Endodermal cell (in vitro differentiated cells): ENCODE measurements at regions not wholly inside any gene's neighbourhood (a gene's known extent, or its start where the extent isn't known, plus 50 kb on each side); places are given as distances from the start of the nearest gene placed in this dataset.

ENCODE experiments used
- DNase-seq: peaks from one replicate; pipeline ENCODE4 v3.0.0-alpha.2; 2017
- H3K27ac ChIP-seq: 2 replicates; pipeline ENCODE4 v1.5.1; 2013; ENCODE audit warnings: mild to moderate bottlenecking, low read depth, low read length, moderate library complexity
- H3K27me3 ChIP-seq: 2 replicates; pipeline ENCODE4 v1.6.1; 2013; ENCODE audit warnings: mild to moderate bottlenecking, low read length, moderate library complexity; ENCODE audit not compliant: insufficient read depth, control insufficient read depth, poor library complexity, severe bottlenecking
- H3K36me3 ChIP-seq: 2 replicates; pipeline ENCODE4 v1.7.0; 2013; ENCODE audit warnings: mild to moderate bottlenecking, low read length, moderate library complexity; ENCODE audit not compliant: control insufficient read depth, insufficient read depth
- H3K4me1 ChIP-seq: one replicate; pipeline ENCODE4 v1.7.0; 2013; ENCODE audit warnings: low read length; ENCODE audit not compliant: control insufficient read depth, insufficient read depth
- H3K4me3 ChIP-seq: 2 replicates; pipeline ENCODE4 v1.5.1; 2013; ENCODE audit warnings: mild to moderate bottlenecking, low read length, moderate library complexity
- H3K9ac ChIP-seq: 2 replicates; pipeline ENCODE4 v1.6.1; 2013; ENCODE audit warnings: mild to moderate bottlenecking, low read length, moderate library complexity; ENCODE audit not compliant: poor library complexity, severe bottlenecking; ENCODE audit errors: extremely low read depth
- H3K9me3 ChIP-seq: 2 replicates; pipeline ENCODE4 v1.6.1; 2013; ENCODE audit warnings: mild to moderate bottlenecking, low read length, moderate library complexity; ENCODE audit not compliant: control insufficient read depth
- H3K27ac Mint-ChIP-seq: 2 replicates; pipeline ENCODE4 v1.8.0; 2020; ENCODE audit warnings: mixed read lengths
- H3K27me3 Mint-ChIP-seq: 2 replicates; pipeline ENCODE4 v1.8.0; 2021; ENCODE audit warnings: mild to moderate bottlenecking, mixed read lengths; ENCODE audit not compliant: insufficient read depth
- H3K36me3 Mint-ChIP-seq: 2 replicates; pipeline ENCODE4 v1.8.0; 2020; ENCODE audit warnings: low read depth, mixed read lengths
- H3K4me1 Mint-ChIP-seq: 2 replicates; pipeline ENCODE4 v1.8.0; 2020; ENCODE audit warnings: mixed read lengths
- H3K4me3 Mint-ChIP-seq: 2 replicates; pipeline ENCODE4 v1.8.0; 2020; ENCODE audit warnings: mild to moderate bottlenecking, moderate library complexity, mixed read lengths
- H3K9me3 Mint-ChIP-seq: 2 replicates; pipeline ENCODE4 v1.8.0; 2020; ENCODE audit warnings: mild to moderate bottlenecking, mixed read lengths
- CTCF ChIP-seq: fragments of 200-600 bp; sonication (generic); conservative IDR thresholded peaks from 2 replicates; pipeline ENCODE4 v1.5.0; 2021; ENCODE audit warnings: antibody characterized with exemption, mild to moderate bottlenecking
- WGBS, 2 experiments: methylation state at CpG; one replicate each; pipeline versions ENCODE4 v1.1.5 to v1.1.7; 2013; ENCODE audit warnings: missing lambda C conversion rate in 2 of 2, mixed read lengths in 1 of 2; ENCODE audit not compliant: insufficient coverage in 1 of 2, insufficient read length in 1 of 2; 5-methylcytosine and 5-hydroxymethylcytosine counted together

- peaks cover 13% of the 10 kb centered on the region for H3K4me1 ChIP-seq
- Mint-ChIP-seq H3K4me3 (no peak overlapping the region), H3K4me1 (peaks cover 17% of the 10 kb centered on the region), H3K27ac (no peak overlapping the region), H3K36me3 (no peaks in the 10 kb centered on the region), H3K27me3 (peaks cover 3% of the 10 kb centered on the region), H3K9me3 (no peaks in the 10 kb centered on the region)
- H3K36me3 ChIP-seq: no peaks in the 10 kb centered on the region
- 99 to 100% methylated on average over 1 to 9 of the region's 9 CpGs for WGBS, 2 experiments
- no peak overlapping the region for H3K27ac ChIP-seq
- DNase-seq: no peak
- no peaks in the 10 kb centered on the region for H3K9me3 ChIP-seq
- H3K27me3 ChIP-seq: no peaks in the 10 kb centered on the region
- H3K4me3 ChIP-seq: no peak overlapping the region
- H3K9ac ChIP-seq: no peak overlapping the region
- TF ChIP-seq CTCF: no peak
Measured at GRCh38 chr1:213448360-213448759, 397.3 kb downstream of the RPS6KC1 start.

- H3K4me1 ChIP-seq: peaks cover 13% of the 10 kb centered on the region
- no peaks in the 10 kb centered on the region for H3K9me3 ChIP-seq
- H3K4me1 Mint-ChIP-seq: peaks cover 17% of the 10 kb centered on the region
- 96 to 97% methylated on average over 2 to 4 of the region's 4 CpGs for WGBS, 2 experiments
- H3K36me3 ChIP-seq: no peaks in the 10 kb centered on the region
- no peak overlapping the region for H3K9ac ChIP-seq
- H3K4me3 Mint-ChIP-seq: no peak overlapping the region
- no peaks in the 10 kb centered on the region for H3K36me3 Mint-ChIP-seq
- no peak for DNase-seq
- H3K27ac Mint-ChIP-seq: no peak overlapping the region
- H3K9me3 Mint-ChIP-seq: no peaks in the 10 kb centered on the region
- TF ChIP-seq CTCF: no peak
- no peak overlapping the region for H3K27ac ChIP-seq
- H3K27me3 ChIP-seq: no peaks in the 10 kb centered on the region
- no peak overlapping the region for H3K4me3 ChIP-seq
- H3K27me3 Mint-ChIP-seq: peaks cover 2% of the 10 kb centered on the region
Measured at GRCh38 chr1:213448776-213449175, 397.7 kb downstream of the RPS6KC1 start.

GRCh38 chr1:213452501-213452900 lies 401.5 kb downstream of the RPS6KC1 start:
- peaks cover 17% of the 10 kb centered on the region for H3K4me1 Mint-ChIP-seq

More at GRCh38 chr1:213452501-213452900, 401.5 kb downstream of the RPS6KC1 start:
- no peaks in the 10 kb centered on the region for H3K9me3 Mint-ChIP-seq
- DNase-seq: peak; percentile 63
- TF ChIP-seq CTCF: no peak
- peak overlapping the region; percentile 13 for H3K4me3 ChIP-seq
- no peaks in the 10 kb centered on the region for H3K9me3 ChIP-seq
- H3K9ac ChIP-seq: no peak overlapping the region
- H3K27me3 Mint-ChIP-seq: no peaks in the 10 kb centered on the region
- no peak overlapping the region for H3K27ac ChIP-seq
- peak overlapping the region; percentile 1 for H3K27ac Mint-ChIP-seq
- peaks cover 13% of the 10 kb centered on the region for H3K4me1 ChIP-seq
- H3K27me3 ChIP-seq: no peaks in the 10 kb centered on the region
- 90% methylated on average over 4 of the region's 4 CpGs; no CpG with 5 or more reads in 1 of the 2 experiments for WGBS, 2 experiments
- no peak overlapping the region for H3K4me3 Mint-ChIP-seq
- H3K36me3 Mint-ChIP-seq: no peaks in the 10 kb centered on the region
- H3K36me3 ChIP-seq: no peaks in the 10 kb centered on the region
